ENCODE measurements at regions not wholly inside any gene's neighbourhood (a gene's known extent, or its start where the extent isn't known, plus 50 kb on each side); places are given as distances from the start of the nearest gene placed in this dataset.

- Histone ChIP-seq H2BK120ac (replicated peaks; ENCODE audit: low read depth, low read length) (no peak overlapping the region), H3K27me3 (replicated peaks in 1 of 4; ENCODE audit: control insufficient read depth in 3 of 4, extremely low read depth in 1 of 4, insufficient read depth in 3 of 4, low read length in 3 of 4) (no peaks in the 10 kb centered on the region), H2BK12ac (ENCODE audit: low read depth, low read length) (no peak overlapping the region), H2BK20ac (ENCODE audit: low read length) (no peak overlapping the region), H3K23me2 (ENCODE audit: low read depth, low read length) (no peaks in the 10 kb centered on the region), H4K8ac (ENCODE audit: extremely low read depth, insufficient read depth, low read length) (no peak overlapping the region), H3K9me3 (ENCODE audit: insufficient read depth in 2 of 2, low read depth in 1 of 2, low read length in 1 of 2) (0 out of 4 replicates have a peak, but pooled peaks cover 0 to 2% of the 10 kb centered on the region in 2 experiments), H3K4ac (replicated peaks; ENCODE audit: insufficient read length, low read depth, low read length) (no peak overlapping the region), H2BK5ac (ENCODE audit: low read depth, low read length) (no peak overlapping the region), H2BK15ac (ENCODE audit: low read length) (no peak overlapping the region), H3K36me3 (ENCODE audit: control insufficient read depth in 2 of 4, insufficient read depth in 4 of 4, low read length in 3 of 4) (no peaks in the 10 kb centered on the region), H4K91ac (replicated peaks; ENCODE audit: insufficient read length, low read length) (no peak overlapping the region), H3K27ac (ENCODE audit: low read depth, low read length) (no peak overlapping the region), H3K23ac (ENCODE audit: insufficient read length) (no peak overlapping the region), H2AFZ (ENCODE audit: low read length) (no peak overlapping the region), H4K20me1 (replicated peaks in 1 of 2; ENCODE audit: control insufficient read depth in 1 of 2, insufficient read depth in 2 of 2, low read length in 2 of 2) (no peaks in the 10 kb centered on the region), H3K56ac (replicated peaks; ENCODE audit: insufficient read length, low read depth, low read length) (no peak overlapping the region), H3K9ac (replicated peaks in 1 of 4; ENCODE audit: extremely low read depth in 1 of 4, low read depth in 3 of 4, low read length in 3 of 4) (no peak overlapping the region), H4K5ac (ENCODE audit: insufficient read length, low read depth, low read length) (no peak overlapping the region), H3K14ac (ENCODE audit: insufficient read length) (no peak overlapping the region), H2AK5ac (ENCODE audit: low read depth, low read length) (no peak overlapping the region), H3K4me2 (ENCODE audit: insufficient read depth in 1 of 2, low read depth in 2 of 2, low read length in 2 of 2) (no peak overlapping the region), H3K4me1 (replicated peaks in 1 of 4; ENCODE audit: control insufficient read depth in 3 of 4, insufficient read depth in 4 of 4, low read length in 3 of 4) (peaks cover 4 to 18% (median 18%) of the 10 kb centered on the region in 4 experiments; a peak in 4 of 7 replicates), H3K18ac (ENCODE audit: extremely low read depth, low read length) (no peak overlapping the region), H3K4me3 (ENCODE audit: extremely low read depth in 1 of 4, insufficient read depth in 2 of 4, low read depth in 3 of 4, low read length in 4 of 4) (no peak overlapping the region), H3K79me2 (ENCODE audit: control insufficient read depth in 1 of 2, insufficient read depth in 2 of 2, low read length in 2 of 2) (no peaks in the 10 kb centered on the region), H3K79me1 (ENCODE audit: low read depth, low read length) (no peaks in the 10 kb centered on the region)
- CTCF ChIA-PET (ENCODE audit: partially characterized antibody) = interaction anchor here (1.2 to 1.3 kb wide), 2 partner anchors 9 to 131 kb away, joined by 3 to 4 read pairs; no protein-coding TSS in a partner anchor
- POLR2A ChIA-PET (ENCODE audit: partially characterized antibody) = no interaction called here
- DNase-seq (ENCODE audit: low read depth in 1 of 2, low spot score in 2 of 2) = no peak
- WGBS, 2 experiments (ENCODE audit: extremely low coverage in 1 of 2, insufficient coverage in 1 of 2, insufficient read length in 1 of 2, insufficient replicate concordance in 2 of 2, low coverage in 1 of 2, low lambda C conversion rate in 2 of 2, missing lambda C conversion rate in 1 of 2) = 88% methylated on average over 2 of the region's 2 CpGs; no CpG with 5 or more reads in 1 of the 2 experiments
- FAIRE-seq = no peak
- TF ChIP-seq SIN3A (conservative IDR thresholded peaks at IDR 0.05 in 1 of 2, IDR thresholded peaks at IDR 0.05 in 1 of 2; ENCODE audit: low read depth in 1 of 2, low read length in 2 of 2) (no peak), KDM5A (IDR thresholded peaks at IDR 0.05; ENCODE audit: low read length) (no peak), RBBP5 (IDR thresholded peaks at IDR 0.05; ENCODE audit: borderline replicate concordance, low read depth, low read length) (no peak), SP1 (IDR thresholded peaks at IDR 0.05; ENCODE audit: low read depth, low read length) (no peak), GTF2F1 (IDR thresholded peaks at IDR 0.05; ENCODE audit: borderline replicate concordance, low read depth, low read length) (no peak), NANOG (IDR thresholded peaks at IDR 0.05; ENCODE audit: insufficient read depth, low read depth, low read length, poor library complexity, severe bottlenecking) (no peak)
- TF ChIP-seq, protein P1, sequence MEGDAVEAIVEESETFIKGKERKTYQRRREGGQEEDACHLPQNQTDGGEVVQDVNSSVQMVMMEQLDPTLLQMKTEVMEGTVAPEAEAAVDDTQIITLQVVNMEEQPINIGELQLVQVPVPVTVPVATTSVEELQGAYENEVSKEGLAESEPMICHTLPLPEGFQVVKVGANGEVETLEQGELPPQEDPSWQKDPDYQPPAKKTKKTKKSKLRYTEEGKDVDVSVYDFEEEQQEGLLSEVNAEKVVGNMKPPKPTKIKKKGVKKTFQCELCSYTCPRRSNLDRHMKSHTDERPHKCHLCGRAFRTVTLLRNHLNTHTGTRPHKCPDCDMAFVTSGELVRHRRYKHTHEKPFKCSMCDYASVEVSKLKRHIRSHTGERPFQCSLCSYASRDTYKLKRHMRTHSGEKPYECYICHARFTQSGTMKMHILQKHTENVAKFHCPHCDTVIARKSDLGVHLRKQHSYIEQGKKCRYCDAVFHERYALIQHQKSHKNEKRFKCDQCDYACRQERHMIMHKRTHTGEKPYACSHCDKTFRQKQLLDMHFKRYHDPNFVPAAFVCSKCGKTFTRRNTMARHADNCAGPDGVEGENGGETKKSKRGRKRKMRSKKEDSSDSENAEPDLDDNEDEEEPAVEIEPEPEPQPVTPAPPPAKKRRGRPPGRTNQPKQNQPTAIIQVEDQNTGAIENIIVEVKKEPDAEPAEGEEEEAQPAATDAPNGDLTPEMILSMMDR (IDR thresholded peaks at IDR 0.05; ENCODE audit: control extremely low read depth in 1 of 3, insufficient read depth in 1 of 3, low read depth in 1 of 3, low read length in 3 of 3) = peak in 1 of 3 experiments; percentile 6; a peak in 1 of 4 replicates
Measured at GRCh38 chr16:65525707-65526106, 403.8 kb upstream of the CDH11 start.

Data from H1 (cell line).